ENCODE measurements at regions not wholly inside any gene's neighbourhood (a gene's known extent, or its start where the extent isn't known, plus 50 kb on each side); places are given as distances from the start of the nearest gene placed in this dataset.

DNA sequence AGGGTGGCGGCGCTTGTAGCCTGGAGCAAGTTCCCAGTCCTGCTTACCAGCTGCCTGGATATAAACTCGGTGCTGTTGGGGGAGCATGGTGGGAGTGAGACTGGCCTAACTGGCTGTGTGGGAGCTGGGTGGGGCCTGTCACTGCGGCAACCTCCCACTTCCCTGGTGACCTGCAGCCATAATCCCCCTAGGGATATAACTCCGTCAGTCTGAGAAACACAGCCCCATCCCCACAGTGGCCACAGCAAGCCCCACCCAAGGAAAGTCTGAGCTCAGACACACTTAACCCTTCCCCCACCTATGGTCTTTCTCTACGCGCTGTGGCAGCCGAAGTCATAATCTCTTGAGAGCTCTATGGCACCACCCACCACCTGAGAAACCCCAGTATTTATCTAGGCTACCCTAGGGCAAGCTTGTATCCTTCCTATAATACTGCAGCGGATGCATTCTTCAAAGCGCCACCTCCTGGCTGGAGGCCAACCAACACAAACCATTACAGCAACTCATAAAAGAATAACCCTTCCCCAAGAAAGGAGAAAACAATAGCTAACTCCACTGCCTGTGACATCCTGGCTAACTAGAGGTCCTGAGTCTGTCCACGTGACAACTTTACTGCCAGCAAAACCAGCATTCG lies 57.4 kb downstream of the ZNF648 start:
- no peaks in the 10 kb centered on the region for H3K36me3 ChIP-seq
- H3K27me3 ChIP-seq = no peaks in the 10 kb centered on the region
- TF ChIP-seq, protein P1, sequence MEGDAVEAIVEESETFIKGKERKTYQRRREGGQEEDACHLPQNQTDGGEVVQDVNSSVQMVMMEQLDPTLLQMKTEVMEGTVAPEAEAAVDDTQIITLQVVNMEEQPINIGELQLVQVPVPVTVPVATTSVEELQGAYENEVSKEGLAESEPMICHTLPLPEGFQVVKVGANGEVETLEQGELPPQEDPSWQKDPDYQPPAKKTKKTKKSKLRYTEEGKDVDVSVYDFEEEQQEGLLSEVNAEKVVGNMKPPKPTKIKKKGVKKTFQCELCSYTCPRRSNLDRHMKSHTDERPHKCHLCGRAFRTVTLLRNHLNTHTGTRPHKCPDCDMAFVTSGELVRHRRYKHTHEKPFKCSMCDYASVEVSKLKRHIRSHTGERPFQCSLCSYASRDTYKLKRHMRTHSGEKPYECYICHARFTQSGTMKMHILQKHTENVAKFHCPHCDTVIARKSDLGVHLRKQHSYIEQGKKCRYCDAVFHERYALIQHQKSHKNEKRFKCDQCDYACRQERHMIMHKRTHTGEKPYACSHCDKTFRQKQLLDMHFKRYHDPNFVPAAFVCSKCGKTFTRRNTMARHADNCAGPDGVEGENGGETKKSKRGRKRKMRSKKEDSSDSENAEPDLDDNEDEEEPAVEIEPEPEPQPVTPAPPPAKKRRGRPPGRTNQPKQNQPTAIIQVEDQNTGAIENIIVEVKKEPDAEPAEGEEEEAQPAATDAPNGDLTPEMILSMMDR (IDR thresholded peaks at IDR 0.05; ENCODE audit: low read depth, low read length) = no peak
- H3K4me1 ChIP-seq (ENCODE audit: low read depth) = no peaks in the 10 kb centered on the region
- no peak overlapping the region for H3K27ac ChIP-seq
- no peak overlapping the region for H3K4me3 ChIP-seq
- DNase-seq (ENCODE audit: low read depth in 1 of 2, low spot score in 1 of 2) = no peak
- H3K9me3 ChIP-seq (ENCODE audit: low read depth) = no peaks in the 10 kb centered on the region

DNA sequence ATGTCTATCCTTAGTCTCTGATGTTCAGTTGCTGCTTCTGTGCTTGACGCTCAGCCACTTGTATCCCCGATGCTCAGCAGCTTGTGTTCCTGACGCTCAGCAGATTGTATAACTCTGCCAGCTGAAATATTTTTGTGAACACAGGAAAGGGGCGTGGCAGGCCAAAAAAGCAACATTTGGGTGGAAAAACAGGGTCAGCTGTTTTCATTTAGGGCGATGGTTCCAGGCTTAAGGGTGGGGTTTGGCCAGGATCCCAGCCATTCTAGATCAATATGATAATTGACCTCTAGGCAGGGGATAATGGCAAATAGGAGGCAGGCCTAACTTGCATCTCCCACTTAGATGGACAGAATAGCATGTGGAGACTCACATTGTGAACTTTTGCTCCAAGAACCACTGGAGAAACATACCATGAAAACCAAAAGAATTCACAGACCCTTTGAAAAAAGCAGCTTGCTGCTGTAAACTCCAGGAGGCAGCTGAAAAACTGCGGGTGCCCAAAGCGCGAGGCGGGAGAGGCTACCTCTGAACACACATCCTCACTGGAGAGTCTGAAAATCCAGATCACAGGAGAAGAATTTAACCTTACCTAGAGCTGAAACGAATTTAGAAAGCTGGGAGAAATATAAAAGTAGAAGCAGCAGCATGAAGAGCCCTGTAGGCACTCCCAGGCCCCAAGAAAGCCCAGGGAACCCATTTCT lies 58.3 kb downstream of the ZNF648 start:
- Histone ChIP-seq H3K27me3 (no peaks in the 10 kb centered on the region), H3K27ac (no peak overlapping the region), H3K4me1 (ENCODE audit: low read depth) (no peaks in the 10 kb centered on the region), H3K36me3 (no peaks in the 10 kb centered on the region), H3K4me3 (no peak overlapping the region), H3K9me3 (ENCODE audit: low read depth) (no peaks in the 10 kb centered on the region)
- TF ChIP-seq, protein P1 (IDR thresholded peaks at IDR 0.05; ENCODE audit: low read depth, low read length) = no peak
- no peak for DNase-seq (ENCODE audit: low read depth in 1 of 2, low spot score in 1 of 2)

DNA sequence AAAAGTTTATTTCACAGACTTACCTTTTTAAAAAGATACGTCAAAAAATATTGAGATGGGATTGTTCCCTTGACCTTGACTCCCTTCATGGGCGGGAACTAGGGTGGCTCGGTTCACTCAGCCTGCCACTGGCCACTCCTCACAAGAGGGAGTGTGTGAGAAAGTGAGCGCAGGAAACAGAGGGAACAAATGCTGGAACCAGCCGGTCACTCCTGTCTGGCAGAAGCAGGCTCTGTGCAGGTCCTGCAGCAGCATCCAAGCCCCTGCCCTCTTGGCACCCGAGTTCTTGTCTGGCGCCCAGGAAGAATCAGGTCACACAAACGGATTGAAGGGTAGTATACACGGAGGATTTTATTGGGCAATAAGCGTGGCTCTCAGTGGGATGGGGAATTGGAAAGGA lies 58.9 kb downstream of the ZNF648 start:
- DNase-seq (ENCODE audit: low read depth in 1 of 2, low spot score in 1 of 2) = no peak
- H3K4me3 ChIP-seq = no peak overlapping the region
- no peaks in the 10 kb centered on the region for H3K9me3 ChIP-seq (ENCODE audit: low read depth)
- H3K27me3 ChIP-seq = no peaks in the 10 kb centered on the region
- no peaks in the 10 kb centered on the region for H3K4me1 ChIP-seq (ENCODE audit: low read depth)
- H3K27ac ChIP-seq = no peak overlapping the region
- no peaks in the 10 kb centered on the region for H3K36me3 ChIP-seq
- TF ChIP-seq, protein P1 (IDR thresholded peaks at IDR 0.05; ENCODE audit: low read depth, low read length) = no peak

DNA sequence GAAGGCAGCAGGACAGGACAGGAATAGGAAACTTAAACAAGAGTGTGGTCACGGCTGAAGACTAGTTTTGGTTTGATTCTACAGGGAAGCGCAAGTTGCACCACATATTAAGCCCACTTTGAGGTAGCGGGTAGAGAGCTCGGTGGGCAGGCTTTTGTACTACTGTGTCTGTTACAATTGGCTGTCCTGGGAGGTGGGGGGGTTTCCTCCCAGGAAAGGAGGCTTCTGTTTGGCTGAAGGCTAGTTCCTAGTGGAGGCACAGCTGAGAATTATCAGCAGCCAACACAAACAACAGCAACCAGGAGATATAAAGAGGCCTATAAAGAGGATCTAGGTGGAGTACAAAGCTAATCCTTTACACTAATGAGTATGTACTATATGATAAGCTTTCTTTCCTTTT lies 62.7 kb downstream of the ZNF648 start:
- H3K27ac ChIP-seq = no peak overlapping the region
- TF ChIP-seq, protein P1 (IDR thresholded peaks at IDR 0.05; ENCODE audit: low read depth, low read length) = no peak
- no peaks in the 10 kb centered on the region for H3K36me3 ChIP-seq
- H3K9me3 ChIP-seq (ENCODE audit: low read depth) = no peaks in the 10 kb centered on the region
- H3K4me3 ChIP-seq = no peak overlapping the region
- no peak for DNase-seq (ENCODE audit: low read depth in 1 of 2, low spot score in 1 of 2)
- no peaks in the 10 kb centered on the region for H3K27me3 ChIP-seq
- H3K4me1 ChIP-seq (ENCODE audit: low read depth) = no peaks in the 10 kb centered on the region

DNA sequence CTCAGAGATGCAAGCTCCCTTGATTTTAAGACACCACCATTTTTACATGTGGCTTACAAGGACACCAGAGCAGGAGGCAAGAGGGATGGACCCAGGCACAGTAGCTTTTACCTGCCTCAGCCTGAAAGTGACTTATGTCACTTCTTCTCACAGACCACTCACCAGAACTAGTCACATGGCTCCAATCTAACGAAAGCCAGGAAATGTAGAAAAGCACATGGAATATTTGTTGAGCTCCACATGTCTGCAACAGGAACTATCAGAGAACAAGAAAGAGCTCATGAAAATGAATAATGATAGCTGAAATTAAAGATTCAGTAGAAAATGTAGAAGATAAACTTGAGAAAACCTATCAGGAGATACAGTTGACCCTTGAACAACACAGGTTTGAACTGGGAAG lies 69.4 kb downstream of the ZNF648 start:
- TF ChIP-seq, protein P1 (IDR thresholded peaks at IDR 0.05; ENCODE audit: low read depth, low read length) = no peak
- Histone ChIP-seq H3K36me3 (no peaks in the 10 kb centered on the region), H3K4me1 (ENCODE audit: low read depth) (no peaks in the 10 kb centered on the region), H3K27ac (no peak overlapping the region), H3K4me3 (no peak overlapping the region), H3K27me3 (no peaks in the 10 kb centered on the region), H3K9me3 (ENCODE audit: low read depth) (no peaks in the 10 kb centered on the region)
- DNase-seq (ENCODE audit: low read depth in 1 of 2, low spot score in 1 of 2) = no peak
